NK-92 treated with Interleukin-12 subunit alpha and Interleukin-12 subunit beta, amount 100 ng/mL, for 24 hours (cell line): ENCODE measurements at regions not wholly inside any gene's neighbourhood (a gene's known extent, or its start where the extent isn't known, plus 50 kb on each side); places are given as distances from the start of the nearest gene placed in this dataset.
A peak's percentile ranks its signal among the peaks of the same experiment; 100 is the strongest.

ENCODE experiments used
- DNase-seq: peaks from one replicate; lab custom pipeline; 2025; lab: John Stamatoyannopoulos, UW

- peak; percentile 49 for DNase-seq
Observed at GRCh38 chr7:106419455-106420182, 134.8 kb upstream of the NAMPT start.

GRCh38 chr7:106418526-106418925 is 133.7 kb upstream of the NAMPT start:
- no peak for DNase-seq

DNA sequence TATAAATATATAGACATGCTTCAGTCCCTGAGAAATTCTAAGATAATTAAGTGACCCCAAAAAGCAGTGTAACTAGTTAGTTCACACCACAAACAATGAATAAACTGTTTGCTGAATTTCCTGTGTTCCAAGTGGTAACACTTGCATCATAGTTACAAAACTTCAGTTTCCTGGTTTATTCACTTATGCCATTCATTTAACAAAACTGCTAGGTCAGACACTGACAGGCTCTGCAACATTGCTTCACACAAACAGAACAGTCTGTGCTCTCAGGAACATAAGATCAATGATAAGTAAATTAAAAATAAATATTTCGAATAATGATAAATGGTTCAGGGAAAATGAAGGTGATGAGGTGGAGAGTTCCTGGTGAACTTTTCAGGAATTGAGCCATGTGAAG is 133.3 kb upstream of the NAMPT start:
- no peak for DNase-seq

DNA sequence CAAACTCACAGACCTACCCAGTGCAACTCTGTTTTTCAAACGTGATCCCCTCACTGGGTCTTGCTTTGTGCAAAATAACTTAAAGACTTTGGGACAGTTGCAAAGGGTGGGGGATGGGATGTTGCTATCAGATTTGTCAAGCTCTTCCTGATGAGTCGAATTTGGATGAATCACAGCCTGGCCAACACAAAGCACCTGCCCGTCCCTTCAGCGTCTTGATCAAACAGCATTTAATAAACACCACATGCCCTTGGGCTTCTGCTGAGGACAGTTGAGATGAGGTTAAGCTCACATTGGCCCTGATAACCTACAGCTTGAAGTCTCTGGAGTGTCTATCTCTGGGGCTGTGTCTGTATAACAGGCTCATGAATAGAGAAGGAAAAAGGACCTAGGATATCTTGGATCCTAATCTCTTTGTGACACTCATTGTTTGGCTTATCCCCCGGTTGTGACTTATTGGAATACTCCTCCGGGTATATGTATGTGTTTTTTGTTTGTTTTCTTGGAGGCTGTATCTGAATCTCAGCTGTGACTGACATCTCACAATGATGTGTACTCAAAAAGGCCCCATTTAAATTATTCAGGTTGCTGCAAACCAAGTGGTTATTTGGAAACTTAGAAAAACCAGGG is 132.6 kb upstream of the NAMPT start:
- DNase-seq = peak; percentile 43

DNA sequence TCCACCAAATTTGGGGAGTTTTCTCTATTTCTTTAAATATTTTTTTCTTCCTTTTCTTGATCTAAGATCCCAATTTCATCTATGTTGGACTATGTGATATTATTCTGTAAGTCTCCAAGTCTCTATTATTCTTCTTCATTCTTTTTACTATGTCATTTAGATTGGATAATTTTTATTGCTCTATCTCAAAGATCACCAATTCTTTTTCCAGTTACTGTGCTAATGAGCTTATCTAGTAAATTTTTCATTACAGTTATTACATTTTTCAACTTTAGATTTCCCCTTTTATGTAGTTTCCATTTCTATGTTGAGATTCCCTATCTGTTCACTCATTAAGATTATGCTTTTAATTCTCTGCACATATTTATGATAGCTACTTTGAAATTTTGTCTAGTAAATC is 131.6 kb upstream of the NAMPT start:
- no peak for DNase-seq

DNA sequence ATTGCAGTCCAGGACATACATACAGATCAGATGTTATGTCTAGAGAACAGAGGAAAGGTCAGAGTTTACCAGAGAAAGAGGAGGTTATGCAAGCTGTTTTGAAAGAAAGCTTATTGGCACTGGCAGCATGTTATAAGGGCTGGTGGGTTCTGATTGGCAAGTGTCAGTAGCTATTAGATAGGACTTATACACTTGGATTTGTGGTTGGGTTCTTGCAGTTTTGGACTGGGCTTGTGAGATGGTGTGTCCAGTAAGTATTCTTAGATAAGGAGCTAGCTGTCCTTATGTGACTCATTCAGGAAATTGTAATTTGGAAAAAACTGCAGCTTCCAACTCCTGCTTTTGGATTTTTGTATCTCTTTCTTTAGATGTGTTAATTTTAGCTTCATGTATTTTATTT is 130.7 kb upstream of the NAMPT start:
- no peak for DNase-seq

- DNase-seq = no peak
Observed at GRCh38 chr7:106413446-106413845, 128.7 kb upstream of the NAMPT start.

DNA sequence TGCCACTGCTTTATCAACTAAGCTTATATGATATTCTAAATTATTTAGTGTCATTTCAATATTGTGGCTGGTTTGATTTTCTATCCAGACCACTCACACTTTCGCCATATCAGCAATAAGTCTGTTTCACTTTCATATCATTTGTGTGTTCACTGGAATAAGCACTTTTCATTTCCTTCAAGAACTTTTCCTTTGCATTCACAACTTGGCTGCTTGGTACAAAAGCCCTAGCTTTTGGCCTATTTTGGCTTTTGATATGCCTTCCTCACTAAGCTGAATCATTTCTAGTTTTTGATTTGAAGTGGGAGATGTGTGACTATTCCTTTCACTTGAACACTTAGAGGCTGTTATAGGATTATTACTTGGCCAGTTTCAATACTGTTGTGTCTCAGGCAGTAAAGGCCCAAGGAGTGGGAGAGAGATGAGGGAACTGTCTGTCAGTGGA is 120.9 kb upstream of the NAMPT start:
- no peak for DNase-seq

DNA sequence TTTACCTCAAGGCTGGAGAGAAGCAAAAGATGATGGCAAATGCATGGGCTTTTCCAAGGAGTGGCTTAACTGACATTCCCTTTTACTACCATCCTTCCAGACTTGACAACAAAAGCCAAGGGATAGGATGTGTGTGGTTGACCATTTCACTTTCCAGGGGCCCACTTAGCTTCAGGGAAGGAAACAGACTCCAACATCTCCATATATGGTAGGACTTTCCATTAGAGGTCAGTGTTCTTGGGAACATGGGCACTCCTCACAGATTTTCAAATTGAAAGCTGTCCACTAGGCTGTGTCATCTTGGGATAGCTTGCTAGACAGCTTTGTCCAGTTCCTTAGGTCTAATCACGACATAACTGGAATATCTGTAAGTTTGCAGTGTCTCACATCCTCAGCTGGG is 118.1 kb upstream of the NAMPT start:
- DNase-seq = no peak

- DNase-seq = no peak
Observed at GRCh38 chr7:106400923-106401322, 116.1 kb upstream of the NAMPT start.

DNA sequence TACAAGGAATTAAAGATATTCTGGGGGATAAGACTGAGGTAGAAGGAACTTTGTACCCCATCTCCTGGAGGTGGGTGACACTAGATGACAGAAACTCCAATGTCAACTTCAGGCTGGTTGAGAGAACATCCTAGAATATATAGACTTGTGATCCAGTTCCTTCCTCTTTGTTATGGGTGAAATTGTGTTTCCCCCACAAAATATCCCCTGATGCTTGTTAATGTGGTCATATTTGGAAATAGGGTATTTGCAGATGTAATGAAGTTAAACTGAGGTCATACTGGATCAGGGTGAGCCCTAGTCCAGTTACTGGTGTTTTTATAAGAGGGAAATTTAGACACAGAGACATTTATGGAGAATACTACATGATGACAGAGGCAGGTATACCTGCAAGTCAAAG is 114.0 kb upstream of the NAMPT start:
- no peak for DNase-seq

GRCh38 chr7:106397994-106398393 is 113.2 kb upstream of the NAMPT start:
- no peak for DNase-seq

DNA sequence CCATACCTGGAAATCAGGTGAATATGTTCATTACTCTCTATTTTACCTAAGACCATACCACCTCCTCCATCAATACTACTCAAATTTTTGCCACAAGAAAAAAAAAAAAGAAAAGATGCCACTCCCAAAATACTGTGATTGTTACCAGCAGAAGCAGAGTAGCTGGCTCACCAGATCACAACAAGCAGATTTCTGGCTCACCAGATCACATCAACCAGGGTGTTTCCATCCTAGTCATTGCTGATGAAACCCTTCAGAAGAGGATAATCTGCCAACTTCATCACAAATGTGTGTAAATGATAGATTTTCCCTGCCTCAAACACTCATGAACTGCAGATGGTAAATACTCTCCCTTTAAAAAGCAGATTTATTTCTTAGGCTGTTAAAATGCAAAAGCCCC is 109.7 kb upstream of the NAMPT start:
- DNase-seq = no peak

- DNase-seq = no peak
Observed at GRCh38 chr7:106393564-106394251, 108.9 kb upstream of the NAMPT start.

GRCh38 chr7:106392590-106392989 is 107.8 kb upstream of the NAMPT start:
- DNase-seq = no peak

GRCh38 chr7:106392144-106392543 is 107.4 kb upstream of the NAMPT start:
- no peak for DNase-seq

DNA sequence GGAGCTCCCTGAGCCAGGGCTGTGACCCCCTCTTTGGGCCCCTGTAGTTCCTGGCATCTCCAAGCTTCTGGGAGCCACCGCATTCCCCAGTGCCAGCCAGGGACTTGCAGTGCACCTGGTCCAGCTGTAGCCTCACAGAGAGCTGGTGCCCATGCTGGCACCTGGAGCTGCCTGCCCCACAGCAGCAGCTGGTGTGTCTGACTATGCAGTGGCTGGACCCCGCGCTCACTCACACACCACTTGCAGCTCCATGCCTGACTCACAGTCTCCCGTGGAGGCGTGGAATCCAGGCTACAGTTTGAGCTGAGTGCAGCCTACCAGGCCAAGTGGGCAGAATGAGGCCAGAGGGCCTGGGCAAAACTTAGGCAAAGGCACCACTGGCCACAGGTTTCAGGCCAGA is 102.2 kb upstream of the NAMPT start:
- no peak for DNase-seq

GRCh38 chr7:106384373-106384772 is 99.6 kb upstream of the NAMPT start:
- no peak for DNase-seq

DNA sequence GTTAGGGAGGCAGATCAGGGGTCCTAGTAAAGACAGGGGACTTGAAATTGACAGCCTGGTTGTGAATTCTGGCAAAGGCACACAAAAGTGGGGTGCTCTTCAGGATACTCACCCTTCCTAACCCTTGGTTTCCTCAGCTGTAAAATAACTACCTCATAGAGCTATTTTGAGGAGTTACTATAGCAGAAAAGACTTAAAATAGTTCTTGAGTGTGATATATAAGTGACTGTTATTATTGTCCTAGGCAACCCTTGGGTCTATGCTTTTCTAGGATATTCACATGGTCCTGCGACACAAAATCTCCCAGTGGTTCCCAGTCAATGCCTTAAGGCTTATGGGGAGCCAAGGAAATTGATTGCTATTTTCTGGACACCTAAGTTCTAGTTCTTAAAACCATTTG is 98.1 kb upstream of the NAMPT start:
- DNase-seq = no peak

DNA sequence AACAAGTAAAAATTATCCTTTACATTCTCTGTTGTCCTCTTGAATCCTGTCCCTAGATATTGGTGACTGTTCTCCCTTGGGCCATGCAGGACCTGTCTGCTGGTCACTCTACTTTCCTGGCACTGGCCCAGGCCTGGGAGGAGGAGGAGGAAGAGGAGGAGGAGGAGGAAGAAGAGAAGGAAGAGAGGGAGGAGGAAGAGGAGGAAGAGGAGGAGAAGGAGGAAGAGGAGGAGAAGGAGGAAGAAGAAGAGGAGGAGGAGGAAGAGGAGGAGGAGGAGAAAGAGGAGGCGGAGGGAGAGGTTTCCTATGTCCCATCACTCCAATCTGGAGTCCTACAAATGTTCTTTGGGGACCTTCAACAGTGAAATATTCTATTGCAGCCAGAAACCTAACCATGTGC is 97.3 kb upstream of the NAMPT start:
- DNase-seq = no peak

DNA sequence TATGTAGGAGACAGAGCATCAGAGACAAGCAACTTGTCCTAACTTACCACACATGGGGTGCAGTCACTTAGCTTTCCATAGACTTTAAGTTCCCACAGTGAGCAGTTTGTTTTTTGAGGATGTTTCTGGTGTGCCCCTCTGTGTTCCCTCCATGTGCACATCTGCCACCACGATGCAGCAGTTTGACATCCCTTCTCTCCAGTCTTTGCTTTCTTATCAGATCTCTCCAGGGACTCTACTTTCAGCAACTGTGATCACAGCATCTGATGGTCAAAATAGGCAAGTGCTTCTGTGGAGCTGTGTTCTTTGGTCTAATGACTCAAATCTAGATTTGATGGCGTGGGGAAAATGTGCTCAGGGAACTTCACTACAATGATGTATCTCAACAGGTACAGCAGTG is 96.5 kb upstream of the NAMPT start:
- no peak for DNase-seq

DNA sequence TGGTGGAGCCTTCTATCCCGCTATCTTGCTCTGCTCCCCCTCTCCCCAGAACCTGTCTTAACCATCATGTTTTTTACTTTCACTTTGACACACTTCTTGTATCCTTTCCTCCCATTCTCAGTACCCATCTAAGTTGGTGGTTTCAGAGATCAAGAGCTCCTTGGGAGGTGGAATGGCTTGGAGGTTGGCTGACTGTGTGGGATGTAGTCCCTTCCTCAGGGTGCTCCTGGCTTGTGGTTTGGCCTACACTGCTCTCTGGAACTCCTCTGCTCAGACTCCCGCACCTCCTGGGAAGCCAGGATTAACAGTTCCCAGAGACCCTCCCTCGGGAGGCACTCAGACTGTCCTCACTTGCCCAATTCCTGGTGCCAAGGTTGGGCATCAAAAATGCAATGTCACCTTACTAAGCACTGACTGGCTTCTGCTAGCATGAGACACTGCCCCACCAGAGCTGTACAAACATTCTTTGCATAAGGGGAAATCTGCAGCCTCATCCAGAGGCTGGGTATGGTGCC is 93.1 kb upstream of the NAMPT start:
- DNase-seq = no peak
